ENCODE measurements at regions not wholly inside any gene's neighbourhood (a gene's known extent, or its start where the extent isn't known, plus 50 kb on each side); places are given as distances from the start of the nearest gene placed in this dataset.

- no peak for TF ChIP-seq CTCF (IDR thresholded peaks at IDR 0.05; ENCODE audit: poor library complexity, severe bottlenecking)
- no peak overlapping the region for H3K4me3 ChIP-seq (ENCODE audit: severe bottlenecking)
- H3K36me3 ChIP-seq (ENCODE audit: low read depth) = no peaks in the 10 kb centered on the region
- DNase-seq (ENCODE audit: low spot score) (no peak), ATAC-seq (ENCODE audit: low read depth) (no peak)
- no peaks in the 10 kb centered on the region for H3K9me3 ChIP-seq (ENCODE audit: severe bottlenecking)
- H3K27me3 ChIP-seq (ENCODE audit: insufficient read depth, poor library complexity, severe bottlenecking) = peaks cover 4% of the 10 kb centered on the region
- no peak overlapping the region for H3K27ac ChIP-seq (ENCODE audit: poor library complexity, severe bottlenecking)
- H3K4me1 ChIP-seq (ENCODE audit: insufficient read depth, poor library complexity, severe bottlenecking) = no peaks in the 10 kb centered on the region
Measured at GRCh38 chr10:128574581-128575210, 448.5 kb upstream of the MKI67 start.

- Histone ChIP-seq H3K36me3 (ENCODE audit: low read depth) (no peaks in the 10 kb centered on the region), H3K9me3 (ENCODE audit: severe bottlenecking) (no peaks in the 10 kb centered on the region), H3K4me3 (ENCODE audit: severe bottlenecking) (no peak overlapping the region), H3K27ac (ENCODE audit: poor library complexity, severe bottlenecking) (no peak overlapping the region), H3K4me1 (ENCODE audit: insufficient read depth, poor library complexity, severe bottlenecking) (no peaks in the 10 kb centered on the region), H3K27me3 (ENCODE audit: insufficient read depth, poor library complexity, severe bottlenecking) (peaks cover 4% of the 10 kb centered on the region)
- DNase-seq (ENCODE audit: low spot score) = no peak
- ATAC-seq (ENCODE audit: low read depth) = no peak
- no peak for TF ChIP-seq CTCF (IDR thresholded peaks at IDR 0.05; ENCODE audit: poor library complexity, severe bottlenecking)
Measured at GRCh38 chr10:128575761-128576160, 449.5 kb upstream of the MKI67 start.

GRCh38 chr10:128576336-128576735 lies 450.1 kb upstream of the MKI67 start:
- no peak for TF ChIP-seq CTCF (IDR thresholded peaks at IDR 0.05; ENCODE audit: poor library complexity, severe bottlenecking)

GRCh38 chr10:128576943-128577670 lies 450.9 kb upstream of the MKI67 start:
- no peak overlapping the region for H3K27ac ChIP-seq (ENCODE audit: poor library complexity, severe bottlenecking)
- H3K9me3 ChIP-seq (ENCODE audit: severe bottlenecking) = no peaks in the 10 kb centered on the region
- no peak for ATAC-seq (ENCODE audit: low read depth)
- no peaks in the 10 kb centered on the region for H3K36me3 ChIP-seq (ENCODE audit: low read depth)
- no peaks in the 10 kb centered on the region for H3K4me1 ChIP-seq (ENCODE audit: insufficient read depth, poor library complexity, severe bottlenecking)
- peaks cover 4% of the 10 kb centered on the region for H3K27me3 ChIP-seq (ENCODE audit: insufficient read depth, poor library complexity, severe bottlenecking)
- H3K4me3 ChIP-seq (ENCODE audit: severe bottlenecking) = no peak overlapping the region
- DNase-seq (ENCODE audit: low spot score) = no peak
- TF ChIP-seq CTCF (IDR thresholded peaks at IDR 0.05; ENCODE audit: poor library complexity, severe bottlenecking) = no peak

More at GRCh38 chr10:128576336-128576735, 450.1 kb upstream of the MKI67 start:
- Histone ChIP-seq H3K27ac (ENCODE audit: poor library complexity, severe bottlenecking) (no peak overlapping the region), H3K4me3 (ENCODE audit: severe bottlenecking) (no peak overlapping the region), H3K4me1 (ENCODE audit: insufficient read depth, poor library complexity, severe bottlenecking) (no peaks in the 10 kb centered on the region), H3K9me3 (ENCODE audit: severe bottlenecking) (no peaks in the 10 kb centered on the region), H3K36me3 (ENCODE audit: low read depth) (no peaks in the 10 kb centered on the region), H3K27me3 (ENCODE audit: insufficient read depth, poor library complexity, severe bottlenecking) (peaks cover 4% of the 10 kb centered on the region)
- no peak for DNase-seq (ENCODE audit: low spot score)
- no peak for ATAC-seq (ENCODE audit: low read depth)

Measured in RWPE2 (cell line).